Liver (tissue), 8 donors: ENCODE measurements at regions not wholly inside any gene's neighbourhood (a gene's known extent, or its start where the extent isn't known, plus 50 kb on each side); places are given as distances from the start of the nearest gene placed in this dataset.

Experiments used
- DNase-seq: peaks from one replicate; pipeline ENCODE4 v3.0.0-alpha.2; 2017; ENCODE audit warnings: low spot score
- H3K27ac ChIP-seq, 2 donors: one replicate each; pipeline ENCODE4 v1.7.0; 2013; ENCODE audit warnings: inconsistent platforms in 2 of 2, low read length in 2 of 2, control low read depth in 1 of 2, low read depth in 1 of 2, mild to moderate bottlenecking in 1 of 2
- H3K27me3 ChIP-seq, 4 donors: one replicate each; pipeline versions ENCODE4 v1.6.1 to v1.7.0; 2013; ENCODE audit warnings: low read length in 3 of 4, inconsistent platforms in 1 of 4, mild to moderate bottlenecking in 1 of 4, moderate library complexity in 1 of 4; ENCODE audit not compliant: control insufficient read depth in 4 of 4, insufficient read depth in 4 of 4
- H3K36me3 ChIP-seq, 4 donors: one replicate each; pipeline versions ENCODE4 v1.6.1 to v1.7.0; 2013; ENCODE audit warnings: low read length in 3 of 4, mild to moderate bottlenecking in 3 of 4, low read depth in 1 of 4, moderate library complexity in 1 of 4; ENCODE audit not compliant: control insufficient read depth in 4 of 4, insufficient read depth in 3 of 4
- H3K4me1 ChIP-seq, 4 donors: one replicate each; pipeline versions ENCODE4 v1.6.1 to v1.7.0; 2013; ENCODE audit warnings: low read length in 3 of 4, mild to moderate bottlenecking in 3 of 4, moderate library complexity in 1 of 4; ENCODE audit not compliant: control insufficient read depth in 4 of 4, insufficient read depth in 4 of 4
- H3K4me3 ChIP-seq, 3 donors: one replicate each; pipeline versions ENCODE4 v1.6.1 to v1.7.0; 2013; ENCODE audit warnings: low read length in 3 of 3, control low read depth in 1 of 3, low read depth in 1 of 3, mild to moderate bottlenecking in 1 of 3
- H3K9ac ChIP-seq, 2 donors: one replicate each; pipeline ENCODE4 v1.7.0; 2013; ENCODE audit warnings: low read length in 2 of 2, mild to moderate bottlenecking in 2 of 2, moderate library complexity in 2 of 2, control low read depth in 1 of 2, low read depth in 1 of 2
- H3K9me3 ChIP-seq, 4 donors: one replicate each; pipeline versions ENCODE4 v1.6.1 to v1.7.0; 2013; ENCODE audit warnings: low read length in 3 of 4; ENCODE audit not compliant: control insufficient read depth in 4 of 4
- EGR1 ChIP-seq, 2 donors: IDR thresholded peaks; 2 replicates each; pipeline ENCODE4 v1.6.1; 2016 to 2018; ENCODE audit warnings: antibody characterized with exemption in 2 of 2, low read depth in 2 of 2
- FOXA1 ChIP-seq: IDR thresholded peaks from 2 replicates; pipeline ENCODE4 v1.6.1; 2016; ENCODE audit warnings: antibody characterized with exemption
- FOXA2 ChIP-seq: IDR thresholded peaks from 2 replicates; pipeline ENCODE4 v1.6.1; 2016; ENCODE audit warnings: antibody characterized with exemption
- GABPA ChIP-seq, 2 donors: IDR thresholded peaks in 1 of 2; conservative IDR thresholded peaks in 1 of 2; 2 replicates each; pipeline ENCODE4 v1.6.1; 2016; ENCODE audit warnings: antibody characterized with exemption in 2 of 2, mild to moderate bottlenecking in 1 of 2, moderate library complexity in 1 of 2
- HNF4A ChIP-seq, 2 donors: conservative IDR thresholded peaks; 2 replicates each; pipeline ENCODE4 v1.6.1; 2016; ENCODE audit warnings: antibody characterized with exemption in 2 of 2, mild to moderate bottlenecking in 2 of 2
- HNF4G ChIP-seq: IDR thresholded peaks from 2 replicates; pipeline ENCODE4 v1.6.1; 2016; ENCODE audit warnings: antibody characterized with exemption
- JUND ChIP-seq, 2 donors: IDR thresholded peaks; 2 replicates each; pipeline ENCODE4 v1.6.1; 2016; ENCODE audit warnings: antibody characterized with exemption in 2 of 2
- NR2F2 ChIP-seq: IDR thresholded peaks from 2 replicates; pipeline ENCODE4 v1.6.1; 2016; ENCODE audit warnings: antibody characterized with exemption
- RAD21 ChIP-seq, 2 donors: IDR thresholded peaks; 2 replicates each; pipeline ENCODE4 v1.6.1; 2016; ENCODE audit warnings: antibody characterized with exemption in 2 of 2, mild to moderate bottlenecking in 2 of 2
- RXRA ChIP-seq, 2 donors: IDR thresholded peaks; 2 replicates each; pipeline ENCODE4 v1.6.1; 2017 to 2018; ENCODE audit warnings: antibody characterized with exemption in 2 of 2, mild to moderate bottlenecking in 1 of 2
- SP1 ChIP-seq: IDR thresholded peaks from 2 replicates; pipeline ENCODE4 v1.6.1; 2018; ENCODE audit warnings: antibody characterized with exemption, mild to moderate bottlenecking
- TAF1 ChIP-seq: conservative IDR thresholded peaks from 2 replicates; pipeline ENCODE4 v1.6.1; 2016; ENCODE audit warnings: antibody characterized with exemption, mild to moderate bottlenecking
- YY1 ChIP-seq: IDR thresholded peaks from 2 replicates; pipeline ENCODE4 v1.6.1; 2016; ENCODE audit warnings: antibody characterized with exemption, mild to moderate bottlenecking
- WGBS: extraction: QIAGEN DNeasy Blood & Tissue Kit; methylation state at CpG from one replicate; pipeline ENCODE4 v1.1.7; 2013; 5-methylcytosine and 5-hydroxymethylcytosine counted together
- TF ChIP-seq, protein P1 (sequence below): IDR thresholded peaks from 2 replicates; pipeline ENCODE4 v1.6.1; 2016; ENCODE audit warnings: antibody characterized with exemption
- TF ChIP-seq, protein P2 (sequence below): IDR thresholded peaks from 2 replicates; pipeline ENCODE4 v1.6.1; 2016; ENCODE audit warnings: antibody characterized with exemption, mild to moderate bottlenecking
- TF ChIP-seq, protein P3 (sequence below): IDR thresholded peaks from 2 replicates; pipeline ENCODE4 v1.6.1; 2016; ENCODE audit warnings: antibody characterized with exemption
- TF ChIP-seq, protein P4 (sequence below): fragments of 150-350 bp; IDR thresholded peaks from 2 replicates; pipeline ENCODE4 v1.5.1; 2017; ENCODE audit warnings: improper control_type of control experiment, low read depth, low read length; ENCODE audit not compliant: missing input control
- TF ChIP-seq, protein P5 (sequence below): IDR thresholded peaks from 2 replicates; pipeline ENCODE4 v1.6.1; 2016; ENCODE audit warnings: antibody characterized with exemption
- donor health status: healthy.
- donor health status: healthy.
- donor health status: healthy.
- donor health status: healthy.
- donor health status: healthy.

DNA sequence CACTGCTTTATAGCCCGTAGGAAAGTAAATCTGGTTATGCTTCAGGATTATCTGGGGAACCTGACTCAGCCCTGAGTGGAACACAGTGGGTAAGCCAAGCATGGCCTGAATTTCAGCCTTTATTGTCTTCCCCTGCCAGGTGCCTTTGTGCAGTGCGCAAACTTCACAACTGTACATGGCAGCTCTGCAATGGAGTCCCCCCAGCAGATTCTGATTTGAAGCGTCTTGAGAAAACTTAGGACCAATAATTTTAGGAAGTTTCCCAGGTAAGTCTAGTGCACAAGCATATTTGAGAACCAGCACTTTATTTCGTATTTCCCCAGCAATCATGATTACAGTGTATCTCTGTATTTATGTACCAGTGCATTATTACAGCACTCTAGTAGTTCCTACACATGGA, 112.1 kb upstream of the ARL4C start:
- 96% methylated on average over 4 of the region's 4 CpGs for WGBS
- no peak for DNase-seq
- Histone ChIP-seq H3K4me3 (no peak overlapping the region), H3K27ac (no peak overlapping the region), H3K9me3 (no peaks in the 10 kb centered on the region), H3K36me3 (no peaks in the 10 kb centered on the region), H3K4me1 (no peaks in the 10 kb centered on the region), H3K27me3 (no peaks in the 10 kb centered on the region), H3K9ac (no peak overlapping the region)
- TF ChIP-seq TAF1: no peak
- no peak for TF ChIP-seq YY1
- TF ChIP-seq NR2F2: no peak
- no peak for TF ChIP-seq FOXA2
- TF ChIP-seq, protein P1, sequence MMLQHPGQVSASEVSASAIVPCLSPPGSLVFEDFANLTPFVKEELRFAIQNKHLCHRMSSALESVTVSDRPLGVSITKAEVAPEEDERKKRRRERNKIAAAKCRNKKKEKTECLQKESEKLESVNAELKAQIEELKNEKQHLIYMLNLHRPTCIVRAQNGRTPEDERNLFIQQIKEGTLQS: no peak
- TF ChIP-seq RAD21 (IDR thresholded peaks at IDR 0.05): no peak
- no peak for TF ChIP-seq SP1
- TF ChIP-seq, protein P2, sequence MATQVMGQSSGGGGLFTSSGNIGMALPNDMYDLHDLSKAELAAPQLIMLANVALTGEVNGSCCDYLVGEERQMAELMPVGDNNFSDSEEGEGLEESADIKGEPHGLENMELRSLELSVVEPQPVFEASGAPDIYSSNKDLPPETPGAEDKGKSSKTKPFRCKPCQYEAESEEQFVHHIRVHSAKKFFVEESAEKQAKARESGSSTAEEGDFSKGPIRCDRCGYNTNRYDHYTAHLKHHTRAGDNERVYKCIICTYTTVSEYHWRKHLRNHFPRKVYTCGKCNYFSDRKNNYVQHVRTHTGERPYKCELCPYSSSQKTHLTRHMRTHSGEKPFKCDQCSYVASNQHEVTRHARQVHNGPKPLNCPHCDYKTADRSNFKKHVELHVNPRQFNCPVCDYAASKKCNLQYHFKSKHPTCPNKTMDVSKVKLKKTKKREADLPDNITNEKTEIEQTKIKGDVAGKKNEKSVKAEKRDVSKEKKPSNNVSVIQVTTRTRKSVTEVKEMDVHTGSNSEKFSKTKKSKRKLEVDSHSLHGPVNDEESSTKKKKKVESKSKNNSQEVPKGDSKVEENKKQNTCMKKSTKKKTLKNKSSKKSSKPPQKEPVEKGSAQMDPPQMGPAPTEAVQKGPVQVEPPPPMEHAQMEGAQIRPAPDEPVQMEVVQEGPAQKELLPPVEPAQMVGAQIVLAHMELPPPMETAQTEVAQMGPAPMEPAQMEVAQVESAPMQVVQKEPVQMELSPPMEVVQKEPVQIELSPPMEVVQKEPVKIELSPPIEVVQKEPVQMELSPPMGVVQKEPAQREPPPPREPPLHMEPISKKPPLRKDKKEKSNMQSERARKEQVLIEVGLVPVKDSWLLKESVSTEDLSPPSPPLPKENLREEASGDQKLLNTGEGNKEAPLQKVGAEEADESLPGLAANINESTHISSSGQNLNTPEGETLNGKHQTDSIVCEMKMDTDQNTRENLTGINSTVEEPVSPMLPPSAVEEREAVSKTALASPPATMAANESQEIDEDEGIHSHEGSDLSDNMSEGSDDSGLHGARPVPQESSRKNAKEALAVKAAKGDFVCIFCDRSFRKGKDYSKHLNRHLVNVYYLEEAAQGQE: no peak
- TF ChIP-seq HNF4A (conservative IDR thresholded peaks at IDR 0.05): no peak
- TF ChIP-seq EGR1 (IDR thresholded peaks at IDR 0.05; ENCODE audit: low read depth in 2 of 2): no peak
- TF ChIP-seq, protein P3, sequence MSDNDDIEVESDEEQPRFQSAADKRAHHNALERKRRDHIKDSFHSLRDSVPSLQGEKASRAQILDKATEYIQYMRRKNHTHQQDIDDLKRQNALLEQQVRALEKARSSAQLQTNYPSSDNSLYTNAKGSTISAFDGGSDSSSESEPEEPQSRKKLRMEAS: no peak
- TF ChIP-seq, protein P4, sequence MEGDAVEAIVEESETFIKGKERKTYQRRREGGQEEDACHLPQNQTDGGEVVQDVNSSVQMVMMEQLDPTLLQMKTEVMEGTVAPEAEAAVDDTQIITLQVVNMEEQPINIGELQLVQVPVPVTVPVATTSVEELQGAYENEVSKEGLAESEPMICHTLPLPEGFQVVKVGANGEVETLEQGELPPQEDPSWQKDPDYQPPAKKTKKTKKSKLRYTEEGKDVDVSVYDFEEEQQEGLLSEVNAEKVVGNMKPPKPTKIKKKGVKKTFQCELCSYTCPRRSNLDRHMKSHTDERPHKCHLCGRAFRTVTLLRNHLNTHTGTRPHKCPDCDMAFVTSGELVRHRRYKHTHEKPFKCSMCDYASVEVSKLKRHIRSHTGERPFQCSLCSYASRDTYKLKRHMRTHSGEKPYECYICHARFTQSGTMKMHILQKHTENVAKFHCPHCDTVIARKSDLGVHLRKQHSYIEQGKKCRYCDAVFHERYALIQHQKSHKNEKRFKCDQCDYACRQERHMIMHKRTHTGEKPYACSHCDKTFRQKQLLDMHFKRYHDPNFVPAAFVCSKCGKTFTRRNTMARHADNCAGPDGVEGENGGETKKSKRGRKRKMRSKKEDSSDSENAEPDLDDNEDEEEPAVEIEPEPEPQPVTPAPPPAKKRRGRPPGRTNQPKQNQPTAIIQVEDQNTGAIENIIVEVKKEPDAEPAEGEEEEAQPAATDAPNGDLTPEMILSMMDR: no peak
- no peak for TF ChIP-seq GABPA (IDR thresholded peaks at IDR 0.05 in 1 of 2, conservative IDR thresholded peaks at IDR 0.05 in 1 of 2)

DNA sequence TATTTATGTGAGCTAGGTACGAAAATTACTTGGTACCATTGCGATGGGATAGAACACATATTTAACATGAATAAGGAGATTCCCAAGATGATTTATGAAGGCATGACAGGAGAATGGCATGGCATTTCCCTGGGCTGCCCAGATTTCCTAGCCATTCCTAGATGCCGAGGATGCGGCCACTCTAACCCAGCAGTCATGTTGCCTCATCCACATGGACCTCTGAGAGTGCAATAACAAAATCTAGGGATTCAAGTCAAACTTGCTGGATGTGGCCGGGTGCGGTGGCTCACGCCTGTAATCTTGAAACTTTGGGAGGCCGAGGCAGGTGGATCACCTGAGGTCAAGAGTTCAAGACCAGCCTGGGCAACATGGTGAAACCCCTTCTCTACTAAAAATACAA, 110.8 kb upstream of the ARL4C start:
- TF ChIP-seq HNF4G (no peak), FOXA2 (no peak), HNF4A (conservative IDR thresholded peaks at IDR 0.05) (no peak), GABPA (IDR thresholded peaks at IDR 0.05 in 1 of 2, conservative IDR thresholded peaks at IDR 0.05 in 1 of 2) (no peak), EGR1 (IDR thresholded peaks at IDR 0.05; ENCODE audit: low read depth in 2 of 2) (no peak), NR2F2 (no peak), SP1 (no peak), YY1 (no peak), RXRA (IDR thresholded peaks at IDR 0.05) (no peak), RAD21 (IDR thresholded peaks at IDR 0.05) (no peak), JUND (IDR thresholded peaks at IDR 0.05) (no peak), FOXA1 (no peak)
- TF ChIP-seq, protein P2: no peak
- TF ChIP-seq, protein P5, sequence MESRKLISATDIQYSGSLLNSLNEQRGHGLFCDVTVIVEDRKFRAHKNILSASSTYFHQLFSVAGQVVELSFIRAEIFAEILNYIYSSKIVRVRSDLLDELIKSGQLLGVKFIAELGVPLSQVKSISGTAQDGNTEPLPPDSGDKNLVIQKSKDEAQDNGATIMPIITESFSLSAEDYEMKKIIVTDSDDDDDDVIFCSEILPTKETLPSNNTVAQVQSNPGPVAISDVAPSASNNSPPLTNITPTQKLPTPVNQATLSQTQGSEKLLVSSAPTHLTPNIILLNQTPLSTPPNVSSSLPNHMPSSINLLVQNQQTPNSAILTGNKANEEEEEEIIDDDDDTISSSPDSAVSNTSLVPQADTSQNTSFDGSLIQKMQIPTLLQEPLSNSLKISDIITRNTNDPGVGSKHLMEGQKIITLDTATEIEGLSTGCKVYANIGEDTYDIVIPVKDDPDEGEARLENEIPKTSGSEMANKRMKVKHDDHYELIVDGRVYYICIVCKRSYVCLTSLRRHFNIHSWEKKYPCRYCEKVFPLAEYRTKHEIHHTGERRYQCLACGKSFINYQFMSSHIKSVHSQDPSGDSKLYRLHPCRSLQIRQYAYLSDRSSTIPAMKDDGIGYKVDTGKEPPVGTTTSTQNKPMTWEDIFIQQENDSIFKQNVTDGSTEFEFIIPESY: no peak
- TF ChIP-seq, protein P4: no peak
- TF ChIP-seq, protein P3: no peak
- 80% methylated on average over 8 of the region's 8 CpGs for WGBS

More for the DNA sequence above, 110.8 kb upstream of the ARL4C start:
- no peaks in the 10 kb centered on the region for H3K9me3 ChIP-seq
- no peaks in the 10 kb centered on the region for H3K36me3 ChIP-seq
- H3K4me3 ChIP-seq: no peak overlapping the region
- no peak overlapping the region for H3K27ac ChIP-seq
- H3K27me3 ChIP-seq: no peaks in the 10 kb centered on the region
- H3K9ac ChIP-seq: no peak overlapping the region
- DNase-seq: no peak
- H3K4me1 ChIP-seq: no peaks in the 10 kb centered on the region
